HL-60 (cell line): ENCODE measurements at regions not wholly inside any gene's neighbourhood (a gene's known extent, or its start where the extent isn't known, plus 50 kb on each side); places are given as distances from the start of the nearest gene placed in this dataset.

ENCODE experiments used
- GABPA ChIP-seq: IDR thresholded peaks from 2 replicates; pipeline ENCODE4 v1.6.1; 2012; ENCODE audit warnings: low read depth
- POLR2AphosphoS5 ChIP-seq: IDR thresholded peaks from 2 replicates; pipeline ENCODE4 v1.6.1; 2012; ENCODE audit warnings: low read depth
- TF ChIP-seq, protein P1 (sequence below): IDR thresholded peaks from one replicate; pipeline ENCODE4 v1.5.1; 2011; ENCODE audit warnings: low read length, control low read depth, inconsistent platforms; ENCODE audit not compliant: insufficient read depth
- TF ChIP-seq, protein P2 (sequence below): IDR thresholded peaks from 2 replicates; pipeline ENCODE4 v1.6.1; 2012; ENCODE audit warnings: low read depth; ENCODE audit not compliant: insufficient replicate concordance

DNA sequence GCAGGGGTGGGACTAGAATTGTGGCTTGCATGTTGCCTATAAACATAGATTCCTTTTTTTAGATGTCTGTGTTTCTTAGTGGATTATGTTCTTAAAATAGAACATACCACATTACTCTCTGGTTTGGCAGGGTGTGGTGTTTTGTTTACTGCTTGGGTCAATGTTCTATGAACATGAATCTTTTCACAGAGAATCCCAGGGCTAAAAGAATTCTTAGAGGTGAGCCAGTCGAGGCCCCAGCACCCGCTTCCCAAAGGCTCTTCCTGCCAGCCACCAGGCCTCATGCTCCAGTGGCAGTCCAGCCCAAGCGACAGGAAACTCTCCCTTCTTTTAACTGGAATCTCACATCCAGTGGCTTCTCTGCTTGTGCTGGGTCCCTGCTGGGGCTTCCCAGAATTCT is 126.6 kb downstream of the C9orf152 start:
- TF ChIP-seq, protein P1, sequence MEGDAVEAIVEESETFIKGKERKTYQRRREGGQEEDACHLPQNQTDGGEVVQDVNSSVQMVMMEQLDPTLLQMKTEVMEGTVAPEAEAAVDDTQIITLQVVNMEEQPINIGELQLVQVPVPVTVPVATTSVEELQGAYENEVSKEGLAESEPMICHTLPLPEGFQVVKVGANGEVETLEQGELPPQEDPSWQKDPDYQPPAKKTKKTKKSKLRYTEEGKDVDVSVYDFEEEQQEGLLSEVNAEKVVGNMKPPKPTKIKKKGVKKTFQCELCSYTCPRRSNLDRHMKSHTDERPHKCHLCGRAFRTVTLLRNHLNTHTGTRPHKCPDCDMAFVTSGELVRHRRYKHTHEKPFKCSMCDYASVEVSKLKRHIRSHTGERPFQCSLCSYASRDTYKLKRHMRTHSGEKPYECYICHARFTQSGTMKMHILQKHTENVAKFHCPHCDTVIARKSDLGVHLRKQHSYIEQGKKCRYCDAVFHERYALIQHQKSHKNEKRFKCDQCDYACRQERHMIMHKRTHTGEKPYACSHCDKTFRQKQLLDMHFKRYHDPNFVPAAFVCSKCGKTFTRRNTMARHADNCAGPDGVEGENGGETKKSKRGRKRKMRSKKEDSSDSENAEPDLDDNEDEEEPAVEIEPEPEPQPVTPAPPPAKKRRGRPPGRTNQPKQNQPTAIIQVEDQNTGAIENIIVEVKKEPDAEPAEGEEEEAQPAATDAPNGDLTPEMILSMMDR = no peak
- TF ChIP-seq, protein P2, sequence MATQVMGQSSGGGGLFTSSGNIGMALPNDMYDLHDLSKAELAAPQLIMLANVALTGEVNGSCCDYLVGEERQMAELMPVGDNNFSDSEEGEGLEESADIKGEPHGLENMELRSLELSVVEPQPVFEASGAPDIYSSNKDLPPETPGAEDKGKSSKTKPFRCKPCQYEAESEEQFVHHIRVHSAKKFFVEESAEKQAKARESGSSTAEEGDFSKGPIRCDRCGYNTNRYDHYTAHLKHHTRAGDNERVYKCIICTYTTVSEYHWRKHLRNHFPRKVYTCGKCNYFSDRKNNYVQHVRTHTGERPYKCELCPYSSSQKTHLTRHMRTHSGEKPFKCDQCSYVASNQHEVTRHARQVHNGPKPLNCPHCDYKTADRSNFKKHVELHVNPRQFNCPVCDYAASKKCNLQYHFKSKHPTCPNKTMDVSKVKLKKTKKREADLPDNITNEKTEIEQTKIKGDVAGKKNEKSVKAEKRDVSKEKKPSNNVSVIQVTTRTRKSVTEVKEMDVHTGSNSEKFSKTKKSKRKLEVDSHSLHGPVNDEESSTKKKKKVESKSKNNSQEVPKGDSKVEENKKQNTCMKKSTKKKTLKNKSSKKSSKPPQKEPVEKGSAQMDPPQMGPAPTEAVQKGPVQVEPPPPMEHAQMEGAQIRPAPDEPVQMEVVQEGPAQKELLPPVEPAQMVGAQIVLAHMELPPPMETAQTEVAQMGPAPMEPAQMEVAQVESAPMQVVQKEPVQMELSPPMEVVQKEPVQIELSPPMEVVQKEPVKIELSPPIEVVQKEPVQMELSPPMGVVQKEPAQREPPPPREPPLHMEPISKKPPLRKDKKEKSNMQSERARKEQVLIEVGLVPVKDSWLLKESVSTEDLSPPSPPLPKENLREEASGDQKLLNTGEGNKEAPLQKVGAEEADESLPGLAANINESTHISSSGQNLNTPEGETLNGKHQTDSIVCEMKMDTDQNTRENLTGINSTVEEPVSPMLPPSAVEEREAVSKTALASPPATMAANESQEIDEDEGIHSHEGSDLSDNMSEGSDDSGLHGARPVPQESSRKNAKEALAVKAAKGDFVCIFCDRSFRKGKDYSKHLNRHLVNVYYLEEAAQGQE = no peak
- TF ChIP-seq POLR2AphosphoS5 (no peak), GABPA (no peak)
